ENCODE measurements at regions not wholly inside any gene's neighbourhood (a gene's known extent, or its start where the extent isn't known, plus 50 kb on each side); places are given as distances from the start of the nearest gene placed in this dataset.

- TF ChIP-seq POLR2AphosphoS5 (IDR thresholded peaks at IDR 0.05; ENCODE audit: low read depth, low read length) = no peak
- TF ChIP-seq SIN3A (IDR thresholded peaks at IDR 0.05; ENCODE audit: borderline replicate concordance, insufficient read depth, low read length) = no peak
- TF ChIP-seq FOXP2 (optimal IDR thresholded peaks at IDR 0.05; ENCODE audit: borderline replicate concordance, extremely low read depth, extremely low read length, insufficient read depth) = no peak
- no peak for TF ChIP-seq REST (IDR thresholded peaks at IDR 0.05; ENCODE audit: insufficient read depth in 1 of 2, low read depth in 2 of 2, low read length in 2 of 2)
- no peak for TF ChIP-seq TAF1 (IDR thresholded peaks at IDR 0.05; ENCODE audit: borderline replicate concordance, insufficient read depth, low read length)
These were observed 104.4 kb downstream of the MRPL14 start for GRCh38 chr6:44022671-44023352.

GRCh38 chr6:44022296-44022661 is 105.0 kb downstream of the MRPL14 start:
- TF ChIP-seq TAF1 (IDR thresholded peaks at IDR 0.05; ENCODE audit: borderline replicate concordance, insufficient read depth, low read length) = no peak

- TF ChIP-seq SIN3A (IDR thresholded peaks at IDR 0.05; ENCODE audit: borderline replicate concordance, insufficient read depth, low read length) (no peak), FOXP2 (optimal IDR thresholded peaks at IDR 0.05; ENCODE audit: borderline replicate concordance, extremely low read depth, extremely low read length, insufficient read depth) (no peak)
These were observed 105.5 kb downstream of the MRPL14 start for GRCh38 chr6:44021589-44022295.

- TF ChIP-seq FOXP2 (optimal IDR thresholded peaks at IDR 0.05; ENCODE audit: borderline replicate concordance, extremely low read depth, extremely low read length, insufficient read depth) = no peak
- TF ChIP-seq POLR2AphosphoS5 (IDR thresholded peaks at IDR 0.05; ENCODE audit: low read depth, low read length) = no peak
- TF ChIP-seq TAF1 (IDR thresholded peaks at IDR 0.05; ENCODE audit: borderline replicate concordance, insufficient read depth, low read length) = no peak
- no peak for TF ChIP-seq SIN3A (IDR thresholded peaks at IDR 0.05; ENCODE audit: borderline replicate concordance, insufficient read depth, low read length)
- TF ChIP-seq REST (IDR thresholded peaks at IDR 0.05; ENCODE audit: insufficient read depth in 1 of 2, low read depth in 2 of 2, low read length in 2 of 2) = no peak
These were observed 106.4 kb downstream of the MRPL14 start for GRCh38 chr6:44020664-44021425.

- TF ChIP-seq POLR2AphosphoS5 (IDR thresholded peaks at IDR 0.05; ENCODE audit: low read depth, low read length) (no peak), FOXP2 (optimal IDR thresholded peaks at IDR 0.05; ENCODE audit: borderline replicate concordance, extremely low read depth, extremely low read length, insufficient read depth) (no peak), TAF1 (IDR thresholded peaks at IDR 0.05; ENCODE audit: borderline replicate concordance, insufficient read depth, low read length) (no peak), REST (IDR thresholded peaks at IDR 0.05; ENCODE audit: insufficient read depth in 1 of 2, low read depth in 2 of 2, low read length in 2 of 2) (no peak), SIN3A (IDR thresholded peaks at IDR 0.05; ENCODE audit: borderline replicate concordance, insufficient read depth, low read length) (no peak)
These were observed 107.1 kb downstream of the MRPL14 start for GRCh38 chr6:44020148-44020547.

Data from PFSK-1 (cell line).